ENCODE measurements at regions not wholly inside any gene's neighbourhood (a gene's known extent, or its start where the extent isn't known, plus 50 kb on each side); places are given as distances from the start of the nearest gene placed in this dataset.
"Not testable (repeated sequence)": the region's sequence is repeated elsewhere in the genome, so short reads cannot be mapped to it uniquely, and the experiment has no call there.

GRCh38 chr1:56099766-56100265, 479.5 kb downstream of the PLPP3 start:
- no peak overlapping the region for H3K4me3 ChIP-seq (ENCODE audit: low read length)
- no peak for TF ChIP-seq ZNF274 (IDR thresholded peaks at IDR 0.05; ENCODE audit: low read depth, low read length)

GRCh38 chr1:56098946-56099345, 480.4 kb downstream of the PLPP3 start:
- no peak overlapping the region for H3K4me3 ChIP-seq (ENCODE audit: low read length)
- TF ChIP-seq ZNF274 (IDR thresholded peaks at IDR 0.05; ENCODE audit: low read depth, low read length): no peak

- no peak for TF ChIP-seq ZNF274 (IDR thresholded peaks at IDR 0.05; ENCODE audit: low read depth, low read length)
- no peak overlapping the region for H3K4me3 ChIP-seq (ENCODE audit: low read length)
These were observed 481.6 kb downstream of the PLPP3 start for GRCh38 chr1:56097713-56098112.

- TF ChIP-seq ZNF274 (IDR thresholded peaks at IDR 0.05; ENCODE audit: low read depth, low read length): no peak
These were observed 483.4 kb downstream of the PLPP3 start for GRCh38 chr1:56095696-56096665.

DNA sequence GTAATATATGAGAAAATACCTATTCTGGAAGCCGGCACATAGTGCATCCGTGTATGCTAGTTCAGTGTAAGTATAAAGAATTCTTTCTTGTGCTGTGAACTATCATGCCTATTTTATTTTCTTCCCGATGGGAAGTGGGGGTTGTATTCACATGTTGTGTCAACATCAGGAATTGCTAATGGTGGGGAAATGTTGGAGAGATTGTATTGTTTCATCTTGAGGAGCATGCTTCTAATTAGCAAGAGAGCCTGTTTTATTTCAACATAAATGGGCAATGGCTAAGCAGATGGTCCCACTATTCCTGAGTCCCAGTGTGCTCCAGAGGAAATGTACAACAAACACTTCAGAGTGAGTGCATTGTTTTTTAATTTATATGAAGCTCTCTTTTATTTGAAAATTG, 485.2 kb downstream of the PLPP3 start:
- no peak for TF ChIP-seq ZNF274 (IDR thresholded peaks at IDR 0.05; ENCODE audit: low read depth, low read length)
- H3K4me3 ChIP-seq (ENCODE audit: low read length): no peak overlapping the region

More at GRCh38 chr1:56095696-56096665, 483.4 kb downstream of the PLPP3 start:
- H3K4me3 ChIP-seq (ENCODE audit: low read length): no peak overlapping the region

GRCh38 chr1:56092684-56093570, 486.4 kb downstream of the PLPP3 start:
- no peak for TF ChIP-seq ZNF274 (IDR thresholded peaks at IDR 0.05; ENCODE audit: low read depth, low read length)
- no peak overlapping the region for H3K4me3 ChIP-seq (ENCODE audit: low read length)

- H3K4me3 ChIP-seq (ENCODE audit: low read length): not testable (repeated sequence)
These were observed 489.5 kb downstream of the PLPP3 start for GRCh38 chr1:56089826-56090225.

- TF ChIP-seq ZNF274 (IDR thresholded peaks at IDR 0.05; ENCODE audit: low read depth, low read length): no peak
- H3K4me3 ChIP-seq (ENCODE audit: low read length): no peak overlapping the region
These were observed 495.1 kb downstream of the PLPP3 start for GRCh38 chr1:56084246-56084645.

- H3K4me3 ChIP-seq (ENCODE audit: low read length): no peak overlapping the region
- no peak for TF ChIP-seq ZNF274 (IDR thresholded peaks at IDR 0.05; ENCODE audit: low read depth, low read length)
These were observed 497.6 kb downstream of the PLPP3 start for GRCh38 chr1:56081736-56082135.

DNA sequence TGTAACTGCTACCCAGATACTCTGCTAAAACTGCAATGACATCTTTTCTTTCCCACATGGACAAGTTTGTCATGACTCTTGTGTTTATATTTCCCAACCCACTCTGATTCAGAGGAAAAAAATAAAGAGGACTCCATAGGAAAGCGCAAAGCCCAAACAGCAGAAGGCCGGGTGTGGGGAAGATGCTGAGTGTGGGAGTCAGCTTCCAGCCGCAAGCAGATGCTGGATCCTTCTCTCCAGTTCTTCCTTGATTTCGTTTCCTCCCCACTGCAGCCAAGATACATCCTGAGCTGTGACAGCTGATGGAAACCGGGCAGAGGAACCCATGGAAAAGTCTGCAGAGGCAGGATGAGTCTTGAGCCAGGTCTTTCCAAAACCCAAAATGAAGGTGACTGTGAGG, 498.2 kb downstream of the PLPP3 start:
- no peak for TF ChIP-seq ZNF274 (IDR thresholded peaks at IDR 0.05; ENCODE audit: low read depth, low read length)
- H3K4me3 ChIP-seq (ENCODE audit: low read length): no peak overlapping the region

DNA sequence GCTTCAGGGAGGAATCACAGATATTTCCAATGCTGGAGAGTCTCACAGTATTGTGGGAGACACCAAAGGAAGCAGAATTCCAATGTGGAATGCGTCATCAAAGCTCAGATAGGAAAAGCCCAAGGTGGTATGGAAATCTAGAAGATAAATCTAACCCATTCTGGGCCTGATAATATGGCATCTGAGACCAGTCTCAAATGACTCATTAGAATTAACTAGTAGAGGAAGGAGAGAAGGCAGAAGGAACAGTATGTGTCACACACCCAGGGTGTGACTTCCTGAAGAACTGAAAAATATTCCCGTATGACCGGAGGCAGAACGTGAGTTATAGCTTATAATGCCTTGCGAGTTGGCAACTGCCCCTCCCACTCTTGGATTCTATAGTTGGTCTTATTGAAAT, 499.2 kb downstream of the PLPP3 start:
- no peak for TF ChIP-seq ZNF274 (IDR thresholded peaks at IDR 0.05; ENCODE audit: low read depth, low read length)
- H3K4me3 ChIP-seq (ENCODE audit: low read length): no peak overlapping the region

- no peak for TF ChIP-seq ZNF274 (IDR thresholded peaks at IDR 0.05; ENCODE audit: low read depth, low read length)
- H3K4me3 ChIP-seq (ENCODE audit: low read length): no peak overlapping the region
These were observed 500.0 kb downstream of the PLPP3 start for GRCh38 chr1:56079391-56079790.

DNA sequence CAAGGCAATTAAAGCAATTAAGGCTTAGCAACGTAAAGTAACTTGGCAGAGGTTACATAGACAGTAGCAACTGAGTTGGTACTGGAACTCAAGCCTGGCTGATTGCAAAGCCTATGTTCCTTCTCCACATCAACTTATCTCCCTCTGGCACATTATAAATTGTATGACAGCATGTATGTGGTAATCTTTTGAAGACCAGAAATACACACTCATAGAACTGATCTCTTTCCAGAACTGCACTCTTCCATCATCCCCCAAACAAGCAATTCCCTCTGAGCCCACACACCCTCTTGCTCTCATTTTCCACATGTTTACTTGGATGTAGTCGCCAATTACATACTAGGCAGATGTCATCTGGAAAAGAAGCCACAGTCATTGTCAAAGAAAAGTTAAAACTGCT, 502.2 kb downstream of the PLPP3 start:
- no peak overlapping the region for H3K4me3 ChIP-seq (ENCODE audit: low read length)
- no peak for TF ChIP-seq ZNF274 (IDR thresholded peaks at IDR 0.05; ENCODE audit: low read depth, low read length)

- TF ChIP-seq ZNF274 (IDR thresholded peaks at IDR 0.05; ENCODE audit: low read depth, low read length): no peak
These were observed 505.2 kb downstream of the PLPP3 start for GRCh38 chr1:56074007-56074651.

More at GRCh38 chr1:56074007-56074651, 505.2 kb downstream of the PLPP3 start:
- H3K4me3 ChIP-seq (ENCODE audit: low read length): no peak overlapping the region

Data from GM08714 (cell line).